ENCODE measurements at regions not wholly inside any gene's neighbourhood (a gene's known extent, or its start where the extent isn't known, plus 50 kb on each side); places are given as distances from the start of the nearest gene placed in this dataset.

DNA sequence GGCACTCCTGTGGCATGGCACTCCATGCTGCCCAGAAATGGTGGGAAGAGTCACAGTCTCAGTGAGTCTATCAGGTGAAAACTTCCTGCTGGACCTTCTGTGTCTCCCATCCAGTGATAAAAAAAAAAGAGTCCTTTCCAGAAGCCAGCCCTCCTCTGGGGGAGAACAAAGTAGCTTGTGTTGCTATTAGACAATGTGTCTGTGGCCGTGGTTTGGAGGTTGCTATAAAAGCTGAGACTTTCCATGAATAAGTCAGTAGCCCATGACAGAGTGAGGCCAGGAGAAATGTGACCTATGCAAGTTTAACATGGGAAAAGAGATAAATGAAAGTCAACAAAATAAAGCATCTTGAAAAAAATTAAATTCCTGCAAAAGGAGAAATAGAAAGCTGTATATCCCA lies 250.7 kb upstream of the MON1B start:
- no peak for DNase-seq (ENCODE audit: low read depth)
- H3K4me3 ChIP-seq (ENCODE audit: low read depth, low read length) = no peak overlapping the region

DNA sequence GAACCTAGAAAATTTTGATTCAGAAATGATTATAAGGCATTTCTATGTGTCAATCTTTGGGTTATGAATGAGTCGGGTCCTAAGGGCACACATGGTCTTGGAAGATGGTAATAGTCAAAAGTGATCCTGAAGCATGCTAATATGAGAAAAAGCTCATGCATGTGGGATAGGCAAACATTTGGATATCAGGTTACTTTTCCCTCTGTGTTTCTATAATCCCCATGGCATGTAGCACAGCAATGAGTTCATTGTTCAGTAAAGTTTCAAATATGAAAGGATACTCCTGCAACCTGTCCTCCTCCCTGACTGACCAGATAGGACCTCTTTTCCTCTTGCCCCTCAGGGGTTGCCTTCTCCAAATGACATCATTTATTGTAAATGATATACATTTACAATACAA lies 249.9 kb upstream of the MON1B start:
- TF ChIP-seq, protein P1, sequence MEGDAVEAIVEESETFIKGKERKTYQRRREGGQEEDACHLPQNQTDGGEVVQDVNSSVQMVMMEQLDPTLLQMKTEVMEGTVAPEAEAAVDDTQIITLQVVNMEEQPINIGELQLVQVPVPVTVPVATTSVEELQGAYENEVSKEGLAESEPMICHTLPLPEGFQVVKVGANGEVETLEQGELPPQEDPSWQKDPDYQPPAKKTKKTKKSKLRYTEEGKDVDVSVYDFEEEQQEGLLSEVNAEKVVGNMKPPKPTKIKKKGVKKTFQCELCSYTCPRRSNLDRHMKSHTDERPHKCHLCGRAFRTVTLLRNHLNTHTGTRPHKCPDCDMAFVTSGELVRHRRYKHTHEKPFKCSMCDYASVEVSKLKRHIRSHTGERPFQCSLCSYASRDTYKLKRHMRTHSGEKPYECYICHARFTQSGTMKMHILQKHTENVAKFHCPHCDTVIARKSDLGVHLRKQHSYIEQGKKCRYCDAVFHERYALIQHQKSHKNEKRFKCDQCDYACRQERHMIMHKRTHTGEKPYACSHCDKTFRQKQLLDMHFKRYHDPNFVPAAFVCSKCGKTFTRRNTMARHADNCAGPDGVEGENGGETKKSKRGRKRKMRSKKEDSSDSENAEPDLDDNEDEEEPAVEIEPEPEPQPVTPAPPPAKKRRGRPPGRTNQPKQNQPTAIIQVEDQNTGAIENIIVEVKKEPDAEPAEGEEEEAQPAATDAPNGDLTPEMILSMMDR (IDR thresholded peaks at IDR 0.05; ENCODE audit: insufficient read depth, low read depth, low read length, missing control alignments) = no peak
- no peak overlapping the region for H3K4me3 ChIP-seq (ENCODE audit: low read depth, low read length)
- DNase-seq (ENCODE audit: low read depth) = no peak

More for the DNA sequence above, 250.7 kb upstream of the MON1B start:
- TF ChIP-seq, protein P1 (IDR thresholded peaks at IDR 0.05; ENCODE audit: insufficient read depth, low read depth, low read length, missing control alignments) = no peak

DNA sequence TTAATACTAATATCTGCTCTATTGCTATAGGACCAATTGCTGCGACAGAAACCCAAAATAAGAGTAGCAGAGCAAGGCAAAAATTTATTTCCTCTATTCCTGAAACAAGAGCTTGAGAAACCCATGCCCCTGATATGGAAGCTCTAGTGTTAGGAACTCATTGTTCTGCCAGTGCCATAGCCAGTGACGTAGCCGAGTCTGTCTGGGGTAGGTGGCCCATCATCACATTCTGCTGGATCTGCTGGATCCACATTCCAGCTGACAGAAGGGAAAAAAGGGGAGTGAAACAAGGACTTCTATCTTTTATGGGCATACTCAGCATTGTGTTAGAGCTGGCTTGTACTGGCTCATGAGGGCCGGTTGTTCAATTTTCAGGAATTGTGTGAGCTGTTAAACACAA lies 248.9 kb upstream of the MON1B start:
- no peak for DNase-seq (ENCODE audit: low read depth)
- TF ChIP-seq, protein P1 (IDR thresholded peaks at IDR 0.05; ENCODE audit: insufficient read depth, low read depth, low read length, missing control alignments) = no peak
- H3K4me3 ChIP-seq (ENCODE audit: low read depth, low read length) = no peak overlapping the region

DNA sequence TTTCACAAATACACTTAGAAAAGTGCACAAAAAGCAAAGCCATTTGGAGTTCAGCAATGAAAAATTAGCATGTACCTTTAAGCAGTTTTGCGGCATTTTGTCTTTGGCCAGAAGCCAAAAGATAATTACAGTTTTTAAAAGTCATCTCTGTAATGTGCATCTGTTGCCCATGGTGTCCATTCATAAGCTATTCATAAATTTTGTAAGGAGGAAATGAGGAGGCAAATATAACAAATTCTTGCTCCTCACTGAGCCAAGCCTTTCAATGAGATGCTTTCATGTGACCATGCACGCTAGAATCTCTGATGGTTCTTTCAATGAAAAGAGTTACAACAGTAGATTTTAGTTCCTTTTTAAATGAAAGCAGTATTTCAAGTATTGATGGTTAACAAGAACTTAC lies 247.1 kb upstream of the MON1B start:
- DNase-seq (ENCODE audit: low read depth) = no peak
- H3K4me3 ChIP-seq (ENCODE audit: low read depth, low read length) = no peak overlapping the region
- TF ChIP-seq, protein P1 (IDR thresholded peaks at IDR 0.05; ENCODE audit: insufficient read depth, low read depth, low read length, missing control alignments) = no peak

DNA sequence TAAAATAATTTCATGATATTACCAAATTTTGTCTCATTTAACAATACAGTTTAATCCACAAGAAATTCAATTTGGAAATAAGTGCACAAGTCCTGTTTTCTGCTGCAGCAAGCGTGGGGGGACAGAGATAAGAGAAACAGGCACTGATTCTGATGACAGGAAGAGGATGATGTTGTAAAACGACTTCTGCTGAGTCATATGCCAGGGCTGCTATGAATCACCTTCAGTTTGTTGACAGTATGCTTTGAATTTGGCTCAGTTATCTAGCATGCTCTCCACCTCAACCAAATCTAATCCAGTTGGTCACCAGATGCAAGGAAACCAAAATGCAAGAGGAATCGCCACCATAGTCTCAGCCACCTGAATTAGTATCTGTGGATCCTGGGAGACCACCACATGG lies 244.1 kb upstream of the MON1B start:
- peak; percentile 8 for DNase-seq (ENCODE audit: low read depth)
- no peak overlapping the region for H3K4me3 ChIP-seq (ENCODE audit: low read depth, low read length)
- TF ChIP-seq, protein P1 (IDR thresholded peaks at IDR 0.05; ENCODE audit: insufficient read depth, low read depth, low read length, missing control alignments) = no peak

DNA sequence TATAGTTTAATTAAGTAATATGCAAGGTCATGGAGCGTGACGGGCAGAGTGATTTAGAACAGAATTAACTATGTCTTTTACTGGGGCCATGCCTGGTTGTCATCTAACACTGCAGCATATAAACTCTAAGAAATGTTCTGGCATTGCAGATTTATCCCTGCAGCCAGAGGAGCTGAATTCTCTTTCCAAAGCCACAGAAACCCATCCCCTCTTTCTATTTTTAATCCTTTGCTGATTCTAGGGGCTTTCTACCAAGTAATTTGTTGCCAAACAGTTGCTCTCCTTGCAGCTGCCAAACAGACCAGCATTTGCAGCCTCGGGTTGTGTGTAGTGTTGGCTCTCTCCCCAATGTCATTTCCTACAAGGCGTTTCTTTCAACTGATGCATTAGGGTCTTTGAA lies 243.2 kb upstream of the MON1B start:
- DNase-seq (ENCODE audit: low read depth) = no peak
- H3K4me3 ChIP-seq (ENCODE audit: low read depth, low read length) = no peak overlapping the region
- TF ChIP-seq, protein P1 (IDR thresholded peaks at IDR 0.05; ENCODE audit: insufficient read depth, low read depth, low read length, missing control alignments) = no peak

DNA sequence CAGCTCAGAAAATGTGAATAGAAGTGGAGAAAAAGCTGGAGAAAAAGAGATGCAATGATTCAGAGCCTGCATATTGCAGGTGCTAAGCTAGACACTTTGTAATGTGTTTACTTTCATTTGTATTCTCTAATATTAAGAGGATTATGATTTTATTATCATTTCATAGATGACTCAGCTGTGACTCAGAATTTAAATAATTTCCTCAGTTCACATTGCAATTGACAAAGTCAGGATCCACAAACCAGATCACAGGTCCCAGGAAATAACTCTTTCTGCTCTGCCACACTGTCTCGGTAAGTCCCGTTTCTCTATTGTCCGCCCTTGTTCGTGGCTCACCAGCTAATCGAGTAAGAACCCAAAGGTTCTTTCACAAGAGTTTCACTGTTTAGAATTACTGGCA lies 235.4 kb upstream of the MON1B start:
- H3K4me3 ChIP-seq (ENCODE audit: low read depth, low read length) = no peak overlapping the region
- TF ChIP-seq, protein P1 (IDR thresholded peaks at IDR 0.05; ENCODE audit: insufficient read depth, low read depth, low read length, missing control alignments) = no peak
- no peak for DNase-seq (ENCODE audit: low read depth)
